Hepatocyte (in vitro differentiated cells): ENCODE measurements at regions not wholly inside any gene's neighbourhood (a gene's known extent, or its start where the extent isn't known, plus 50 kb on each side); places are given as distances from the start of the nearest gene placed in this dataset.

Experiments
- DNase-seq: peaks from one replicate; pipeline ENCODE4 v3.0.0-alpha.2; 2016; ENCODE audit warnings: low spot score
- H2AFZ ChIP-seq: fragments of 200-600 bp; sonication (generic); 2 replicates; pipeline ENCODE4 v1.6.0; 2016; ENCODE audit warnings: antibody characterized with exemption, mild to moderate bottlenecking
- H3K27ac ChIP-seq: fragments of 200-600 bp; sonication (generic); 2 replicates; pipeline ENCODE4 v1.5.1; 2016; ENCODE audit warnings: mild to moderate bottlenecking
- H3K27me3 ChIP-seq: fragments of 200-600 bp; sonication (generic); 2 replicates; pipeline ENCODE4 v1.6.1; 2016
- H3K36me3 ChIP-seq: fragments of 200-600 bp; sonication (generic); replicated peaks from 2 replicates; pipeline ENCODE4 v1.5.1; 2016; ENCODE audit warnings: low read depth; ENCODE audit not compliant: insufficient read depth
- H3K4me1 ChIP-seq: fragments of 200-600 bp; sonication (generic); 2 replicates; pipeline ENCODE4 v1.5.1; 2016; ENCODE audit warnings: mild to moderate bottlenecking, moderate library complexity; ENCODE audit not compliant: insufficient read depth
- H3K4me2 ChIP-seq: fragments of 200-600 bp; sonication (generic); 2 replicates; pipeline ENCODE4 v1.6.0; 2016
- H3K4me3 ChIP-seq: fragments of 200-600 bp; sonication (generic); 2 replicates; pipeline ENCODE4 v1.5.1; 2016; ENCODE audit warnings: mild to moderate bottlenecking
- H3K79me2 ChIP-seq: fragments of 200-600 bp; sonication (generic); 2 replicates; pipeline ENCODE4 v1.6.0; 2017; ENCODE audit warnings: mild to moderate bottlenecking
- H3K9me2 ChIP-seq: fragments of 200-600 bp; sonication (generic); replicated peaks from 2 replicates; pipeline ENCODE4 v1.6.0; 2017; ENCODE audit warnings: mild to moderate bottlenecking; ENCODE audit not compliant: insufficient read depth
- H3K9me3 ChIP-seq: fragments of 200-600 bp; sonication (generic); 2 replicates; pipeline ENCODE4 v1.5.1; 2016; ENCODE audit warnings: low read depth, mild to moderate bottlenecking
- H4K20me1 ChIP-seq: fragments of 200-600 bp; sonication (generic); 2 replicates; pipeline ENCODE4 v1.6.0; 2016; ENCODE audit warnings: mild to moderate bottlenecking; ENCODE audit not compliant: insufficient read depth, poor library complexity, severe bottlenecking
- EZH2 ChIP-seq: fragments of 200-600 bp; sonication (generic); IDR thresholded peaks from 2 replicates; pipeline ENCODE4 v1.6.1; 2016; ENCODE audit warnings: antibody characterized with exemption, mild to moderate bottlenecking, borderline replicate concordance
- EZH2phosphoT487 ChIP-seq: fragments of 200-600 bp; sonication (generic); IDR thresholded peaks from one replicate; pipeline ENCODE4 v1.6.1; 2018; ENCODE audit warnings: antibody characterized with exemption, mild to moderate bottlenecking, low read depth, moderate library complexity; ENCODE audit not compliant: unreplicated experiment, severe bottlenecking
- WGBS: methylation state at CpG from one replicate; pipeline ENCODE4 v1.1.6; 2016; ENCODE audit warnings: low lambda C conversion rate; ENCODE audit errors: missing lambda C conversion rate; 5-methylcytosine and 5-hydroxymethylcytosine counted together
- TF ChIP-seq, protein P1 (sequence below): fragments of 200-600 bp; sonication (generic); IDR thresholded peaks from 2 replicates; pipeline ENCODE4 v1.5.1; 2016; ENCODE audit warnings: antibody characterized with exemption, mild to moderate bottlenecking; ENCODE audit not compliant: poor library complexity

DNA sequence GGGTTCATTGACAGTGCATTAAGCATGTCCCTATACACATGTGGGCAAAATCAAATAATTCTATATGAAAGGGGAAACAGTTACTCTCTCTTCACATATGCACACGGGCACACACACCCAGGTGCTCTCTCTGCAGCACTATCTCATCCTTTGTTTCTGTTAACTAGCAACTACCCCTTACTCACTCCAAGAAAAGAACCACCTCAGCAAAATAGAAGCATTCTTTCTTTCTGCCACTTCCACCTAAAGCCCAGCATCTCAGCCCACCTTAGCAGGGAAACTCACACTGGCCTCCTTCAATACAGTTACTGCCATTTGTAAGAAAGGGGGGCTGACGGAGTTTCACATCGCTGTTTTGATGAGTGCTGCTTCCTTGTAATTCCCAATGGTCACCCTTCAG, 216.3 kb upstream of the ID2 start:
- Histone ChIP-seq H3K36me3 (no peaks in the 10 kb centered on the region), H3K27ac (no peak overlapping the region), H2AFZ (no peak overlapping the region), H3K27me3 (no peaks in the 10 kb centered on the region), H3K4me2 (no peak overlapping the region), H3K9me3 (no peaks in the 10 kb centered on the region), H3K9me2 (no peaks in the 10 kb centered on the region), H3K79me2 (no peaks in the 10 kb centered on the region), H3K4me1 (no peaks in the 10 kb centered on the region), H4K20me1 (no peaks in the 10 kb centered on the region), H3K4me3 (no peak overlapping the region)
- no peak for DNase-seq
- WGBS = 92% methylated on average over 3 of the region's 3 CpGs
- TF ChIP-seq, protein P1, sequence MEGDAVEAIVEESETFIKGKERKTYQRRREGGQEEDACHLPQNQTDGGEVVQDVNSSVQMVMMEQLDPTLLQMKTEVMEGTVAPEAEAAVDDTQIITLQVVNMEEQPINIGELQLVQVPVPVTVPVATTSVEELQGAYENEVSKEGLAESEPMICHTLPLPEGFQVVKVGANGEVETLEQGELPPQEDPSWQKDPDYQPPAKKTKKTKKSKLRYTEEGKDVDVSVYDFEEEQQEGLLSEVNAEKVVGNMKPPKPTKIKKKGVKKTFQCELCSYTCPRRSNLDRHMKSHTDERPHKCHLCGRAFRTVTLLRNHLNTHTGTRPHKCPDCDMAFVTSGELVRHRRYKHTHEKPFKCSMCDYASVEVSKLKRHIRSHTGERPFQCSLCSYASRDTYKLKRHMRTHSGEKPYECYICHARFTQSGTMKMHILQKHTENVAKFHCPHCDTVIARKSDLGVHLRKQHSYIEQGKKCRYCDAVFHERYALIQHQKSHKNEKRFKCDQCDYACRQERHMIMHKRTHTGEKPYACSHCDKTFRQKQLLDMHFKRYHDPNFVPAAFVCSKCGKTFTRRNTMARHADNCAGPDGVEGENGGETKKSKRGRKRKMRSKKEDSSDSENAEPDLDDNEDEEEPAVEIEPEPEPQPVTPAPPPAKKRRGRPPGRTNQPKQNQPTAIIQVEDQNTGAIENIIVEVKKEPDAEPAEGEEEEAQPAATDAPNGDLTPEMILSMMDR = no peak
- no peak for TF ChIP-seq EZH2
- no peak for TF ChIP-seq EZH2phosphoT487

DNA sequence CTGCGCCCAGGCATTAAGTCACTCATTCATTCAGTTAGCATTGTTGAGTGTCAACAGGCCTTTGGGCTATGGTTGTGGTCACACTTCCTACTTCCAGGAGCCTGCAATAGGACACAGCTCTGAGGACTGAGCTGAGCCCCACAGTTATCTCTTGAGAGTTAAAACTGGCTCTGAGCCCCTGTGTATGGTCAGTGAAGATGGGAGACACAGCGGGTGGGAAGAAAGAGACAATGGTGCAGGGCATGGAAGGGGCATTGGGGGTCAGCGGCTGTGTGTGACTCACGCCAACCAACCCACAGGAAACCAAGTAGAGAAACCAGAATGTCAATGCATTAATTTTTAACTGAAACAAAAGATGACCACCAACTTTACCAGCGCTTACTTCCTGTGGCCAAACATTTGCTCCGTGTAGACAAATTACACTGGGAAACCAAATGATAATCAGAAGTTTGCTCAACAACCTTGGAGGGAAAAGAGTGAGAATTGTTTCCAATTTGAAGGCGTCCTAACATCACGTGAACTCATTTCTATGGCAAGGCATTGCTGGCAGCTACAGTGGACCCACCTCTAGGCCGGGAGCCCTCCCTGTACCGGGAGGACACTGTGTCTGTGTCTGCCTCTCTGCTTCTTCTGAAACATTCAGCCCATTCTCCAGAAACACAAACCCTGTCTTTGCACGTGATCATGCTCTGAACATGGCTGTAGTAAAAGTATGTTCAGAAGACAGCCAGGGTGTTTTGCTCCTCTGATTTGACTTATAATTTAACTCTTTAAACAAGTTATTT, 212.0 kb upstream of the ID2 start:
- DNase-seq = no peak
- Histone ChIP-seq H3K4me1 (no peaks in the 10 kb centered on the region), H3K36me3 (no peaks in the 10 kb centered on the region), H3K79me2 (no peaks in the 10 kb centered on the region), H2AFZ (no peak overlapping the region), H3K9me3 (no peaks in the 10 kb centered on the region), H3K27ac (no peak overlapping the region), H3K4me3 (no peak overlapping the region), H4K20me1 (no peaks in the 10 kb centered on the region), H3K9me2 (no peaks in the 10 kb centered on the region), H3K4me2 (no peak overlapping the region), H3K27me3 (no peaks in the 10 kb centered on the region)
- 91% methylated on average over 11 of the region's 11 CpGs for WGBS
- TF ChIP-seq EZH2 (no peak), EZH2phosphoT487 (no peak)
- TF ChIP-seq, protein P1 = no peak

DNA sequence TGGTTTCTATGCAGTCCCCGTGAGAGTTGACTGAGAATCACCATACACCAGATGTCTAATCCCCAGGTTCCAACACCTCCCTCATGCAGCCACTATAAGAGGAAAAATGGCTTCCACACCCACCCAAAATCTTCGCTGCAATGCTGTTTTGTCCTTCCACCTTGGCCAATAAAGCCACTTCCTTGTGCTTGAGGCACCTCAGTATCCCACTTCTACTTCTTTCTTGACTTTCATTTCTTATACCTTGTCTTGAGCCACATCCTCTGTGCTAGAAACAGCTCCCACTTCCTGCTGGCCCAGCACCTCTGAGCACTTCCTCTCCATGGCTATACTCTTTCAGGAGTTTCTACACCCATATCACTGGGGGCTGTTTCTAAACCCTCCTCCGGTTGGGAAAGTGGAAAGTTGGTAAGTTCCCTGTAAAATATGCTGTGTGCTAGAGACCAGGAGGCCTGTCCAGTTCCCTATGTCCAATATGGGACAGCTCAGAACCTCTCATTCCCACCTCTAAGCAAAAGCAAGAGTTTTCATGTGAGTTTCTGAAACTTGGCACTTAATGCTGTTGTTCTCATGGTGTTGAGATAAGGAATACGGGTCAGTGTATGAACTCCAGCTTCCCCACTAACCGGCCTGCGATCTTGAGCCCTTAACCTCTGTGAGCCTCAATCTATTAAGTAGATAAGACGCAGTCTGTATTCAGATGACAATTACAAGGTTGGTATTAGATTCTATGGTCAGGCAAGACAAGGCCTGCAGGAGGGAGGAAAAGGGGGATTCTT, 209.1 kb upstream of the ID2 start:
- H3K9me2 ChIP-seq = no peaks in the 10 kb centered on the region
- no peak for DNase-seq
- H3K9me3 ChIP-seq = no peaks in the 10 kb centered on the region
- H4K20me1 ChIP-seq = no peaks in the 10 kb centered on the region
- TF ChIP-seq EZH2phosphoT487 (no peak), EZH2 (no peak)
- TF ChIP-seq, protein P1 = no peak
- H3K36me3 ChIP-seq = no peaks in the 10 kb centered on the region
- no peaks in the 10 kb centered on the region for H3K79me2 ChIP-seq
- H2AFZ ChIP-seq = no peak overlapping the region
- H3K27ac ChIP-seq = peak overlapping the region; percentile 52
- WGBS = 78% methylated on average over 7 of the region's 7 CpGs
- no peaks in the 10 kb centered on the region for H3K27me3 ChIP-seq
- no peak overlapping the region for H3K4me2 ChIP-seq
- peaks cover 18% of the 10 kb centered on the region for H3K4me1 ChIP-seq
- no peak overlapping the region for H3K4me3 ChIP-seq
